Gastrocnemius medialis (tissue), 4 donors: ENCODE measurements at regions not wholly inside any gene's neighbourhood (a gene's known extent, or its start where the extent isn't known, plus 50 kb on each side); places are given as distances from the start of the nearest gene placed in this dataset.

Experiments
- ATAC-seq, 2 donors: fragments of 150-250 bp; one replicate each; pipeline ENCODE4 v1.9.1; 2016
- DNase-seq, 2 donors: peaks; one replicate each; pipeline ENCODE4 v3.0.0-alpha.2; 2019
- H3K27ac ChIP-seq, 4 donors: fragments of 200-600 bp; sonication (generic); 1 replicate in 1 of 4; 2 replicates in 3 of 4; pipeline ENCODE4 v1.5.1; 2016 to 2018; ENCODE audit warnings: mild to moderate bottlenecking in 2 of 4, moderate library complexity in 1 of 4
- H3K27me3 ChIP-seq, 3 donors: fragments of 200-600 bp; sonication (generic) in 2 of 3; 1 replicate in 1 of 3; 2 replicates in 2 of 3; pipeline versions ENCODE4 v1.5.1 to v1.6.0; 2016 to 2019; ENCODE audit warnings: mild to moderate bottlenecking in 1 of 3, moderate library complexity in 1 of 3
- H3K36me3 ChIP-seq, 2 donors: fragments of 200-600 bp; sonication (generic) in 1 of 2; one replicate each; pipeline ENCODE4 v1.5.1; 2017 to 2018
- H3K4me1 ChIP-seq, 2 donors: fragments of 200-600 bp; sonication (generic) in 1 of 2; one replicate each; pipeline ENCODE4 v1.5.1; 2016 to 2017; ENCODE audit warnings: mild to moderate bottlenecking in 2 of 2
- H3K4me3 ChIP-seq, 4 donors: fragments of 200-600 bp; sonication (generic) in 3 of 4; 1 replicate in 1 of 4; 2 replicates in 3 of 4; pipeline ENCODE4 v1.5.1; 2016 to 2019; ENCODE audit warnings: mild to moderate bottlenecking in 2 of 4
- H3K9me3 ChIP-seq, 3 donors: fragments of 200-600 bp; sonication (generic) in 2 of 3; 1 replicate in 1 of 3; 2 replicates in 2 of 3; pipeline ENCODE4 v1.5.1; 2016 to 2019
- CTCF ChIP-seq, 5 experiments: fragments of 450-650 bp in 3 of 5; fragments of 200-600 bp in 2 of 5; sonication (generic) in 2 of 5; IDR thresholded peaks in 4 of 5; conservative IDR thresholded peaks in 1 of 5; 1 replicate in 4 of 5; 2 replicates in 1 of 5; pipeline ENCODE4 v1.5.1; 2016 to 2019; ENCODE audit warnings: antibody characterized with exemption in 5 of 5, mild to moderate bottlenecking in 3 of 5, moderate library complexity in 3 of 5
- POLR2A ChIP-seq, 2 donors: fragments of 450-650 bp; IDR thresholded peaks; one replicate each; pipeline ENCODE4 v1.6.1; 2017; ENCODE audit warnings: antibody characterized with exemption in 2 of 2, mild to moderate bottlenecking in 2 of 2, moderate library complexity in 2 of 2
- in situ Hi-C, 4 donors: fragments of 200-750 bp; cut with MboI; loops; one replicate each; pipeline versions ENCODE4 v1.15.0 to v1.8.0; 2017; ENCODE audit warnings: low sequenced_read_pairs in 4 of 4
- intact Hi-C: fragments of 100-400 bp; cut with DNase I; formaldehyde crosslinking; loops from one replicate; pipeline ENCODE4 v1.15.1; 2023; ENCODE audit warnings: low total_unique reads

GRCh38 chr12:93185369-93185741 is 192.4 kb upstream of the NUDT4 start:
- intact Hi-C loops, result no loop called here
- DNase-seq, result no peak
- Histone ChIP-seq H3K27me3 (no peaks in the 10 kb centered on the region), H3K36me3 (no peaks in the 10 kb centered on the region), H3K9me3 (no peaks in the 10 kb centered on the region), H3K4me3 (no peak overlapping the region), H3K27ac (peak overlapping the region in 2 of 4 donors; percentile 53 to 59), H3K4me1 (peaks cover 18 to 19% of the 10 kb centered on the region in 2 donors)
- in situ Hi-C loops, result no loop called here
- no peak for TF ChIP-seq CTCF (IDR thresholded peaks at IDR 0.05 in 4 of 5, conservative IDR thresholded peaks at IDR 0.05 in 1 of 5)
- TF ChIP-seq POLR2A (IDR thresholded peaks at IDR 0.05), result no peak
- no peak for ATAC-seq

GRCh38 chr12:93186131-93186530 is 191.6 kb upstream of the NUDT4 start:
- Histone ChIP-seq H3K27ac (no peak overlapping the region), H3K4me1 (peaks cover 19 to 21% of the 10 kb centered on the region in 2 donors), H3K27me3 (no peaks in the 10 kb centered on the region), H3K4me3 (no peak overlapping the region), H3K36me3 (no peaks in the 10 kb centered on the region), H3K9me3 (no peaks in the 10 kb centered on the region)
- TF ChIP-seq POLR2A (IDR thresholded peaks at IDR 0.05), result no peak
- TF ChIP-seq CTCF (IDR thresholded peaks at IDR 0.05 in 4 of 5, conservative IDR thresholded peaks at IDR 0.05 in 1 of 5), result no peak
- DNase-seq, result no peak
- intact Hi-C loops, result no loop called here
- in situ Hi-C loops, result no loop called here
- no peak for ATAC-seq

- DNase-seq, result no peak
- Histone ChIP-seq H3K27me3 (no peaks in the 10 kb centered on the region), H3K36me3 (no peaks in the 10 kb centered on the region), H3K4me1 (peaks cover 24 to 26% of the 10 kb centered on the region in 2 donors), H3K4me3 (no peak overlapping the region), H3K9me3 (no peaks in the 10 kb centered on the region), H3K27ac (no peak overlapping the region)
- intact Hi-C loops (no loop called here), in situ Hi-C loops (no loop called here)
- no peak for TF ChIP-seq POLR2A (IDR thresholded peaks at IDR 0.05)
- TF ChIP-seq CTCF (IDR thresholded peaks at IDR 0.05 in 4 of 5, conservative IDR thresholded peaks at IDR 0.05 in 1 of 5), result no peak
- no peak for ATAC-seq
These were observed 191.1 kb upstream of the NUDT4 start for GRCh38 chr12:93186621-93187020.

GRCh38 chr12:93191423-93191822 is 186.3 kb upstream of the NUDT4 start:
- intact Hi-C loops, result no loop called here
- no peak overlapping the region for H3K4me3 ChIP-seq
- H3K27me3 ChIP-seq, result no peaks in the 10 kb centered on the region
- ATAC-seq (no peak), DNase-seq (no peak)
- in situ Hi-C loops, result no loop called here
- H3K27ac ChIP-seq, result peak overlapping the region; percentile 6 to 57 (median 36)
- TF ChIP-seq POLR2A (IDR thresholded peaks at IDR 0.05) (no peak), CTCF (IDR thresholded peaks at IDR 0.05 in 4 of 5, conservative IDR thresholded peaks at IDR 0.05 in 1 of 5) (no peak)
- peaks cover 30 to 33% of the 10 kb centered on the region in 2 donors for H3K4me1 ChIP-seq
- H3K36me3 ChIP-seq, result no peaks in the 10 kb centered on the region
- H3K9me3 ChIP-seq, result no peaks in the 10 kb centered on the region

- Histone ChIP-seq H3K27ac (peak overlapping the region; percentile 6 to 57 (median 36)), H3K36me3 (no peaks in the 10 kb centered on the region), H3K4me3 (no peak overlapping the region), H3K9me3 (no peaks in the 10 kb centered on the region), H3K4me1 (peaks cover 31 to 32% of the 10 kb centered on the region in 2 donors), H3K27me3 (no peaks in the 10 kb centered on the region)
- intact Hi-C loops (no loop called here), in situ Hi-C loops (no loop called here)
- no peak for TF ChIP-seq CTCF (IDR thresholded peaks at IDR 0.05 in 4 of 5, conservative IDR thresholded peaks at IDR 0.05 in 1 of 5)
- TF ChIP-seq POLR2A (IDR thresholded peaks at IDR 0.05), result no peak
- ATAC-seq (peak; percentile 50 to 71), DNase-seq (peak in 1 of 2 donors; percentile 26)
These were observed 185.8 kb upstream of the NUDT4 start for GRCh38 chr12:93191956-93192355.
